Thyroid gland (tissue), 4 donors: ENCODE measurements at regions not wholly inside any gene's neighbourhood (a gene's known extent, or its start where the extent isn't known, plus 50 kb on each side); places are given as distances from the start of the nearest gene placed in this dataset.

Source experiments
- DNase-seq, 2 donors: peaks; one replicate each; pipeline ENCODE4 v3.0.0-alpha.2; 2019
- H3K27ac ChIP-seq, 3 donors: fragments of 200-600 bp; sonication (generic); 1 replicate in 2 of 3; 2 replicates in 1 of 3; pipeline ENCODE4 v1.5.1; 2016 to 2019; ENCODE audit warnings: mild to moderate bottlenecking in 1 of 3, moderate library complexity in 1 of 3
- H3K27me3 ChIP-seq: fragments of 200-600 bp; sonication (generic); one replicate; pipeline ENCODE4 v1.5.1; 2019
- H3K36me3 ChIP-seq, 2 donors: fragments of 200-600 bp; sonication (generic); one replicate each; pipeline ENCODE4 v1.5.1; 2016 to 2019
- H3K4me1 ChIP-seq, 2 donors: fragments of 200-600 bp; sonication (generic); one replicate each; pipeline ENCODE4 v1.5.1; 2017 to 2019
- H3K4me3 ChIP-seq, 3 donors: fragments of 200-600 bp; sonication (generic); replicated peaks in 1 of 3; 1 replicate in 2 of 3; 2 replicates in 1 of 3; pipeline ENCODE4 v1.5.1; 2016; ENCODE audit warnings: mild to moderate bottlenecking in 1 of 3
- H3K9me3 ChIP-seq: fragments of 200-600 bp; sonication (generic); one replicate; pipeline ENCODE4 v1.5.1; 2017
- POLR2A ChIP-seq, 2 donors: fragments of 450-650 bp; IDR thresholded peaks; one replicate each; pipeline ENCODE4 v1.6.1; 2017; ENCODE audit warnings: antibody characterized with exemption in 2 of 2, mild to moderate bottlenecking in 2 of 2, moderate library complexity in 1 of 2
- WGBS, 2 donors: methylation state at CpG; one replicate each; pipeline ENCODE4 v1.1.5; 2017; 5-methylcytosine and 5-hydroxymethylcytosine counted together
- intact Hi-C: fragments of 100-400 bp; cut with DNase I; formaldehyde crosslinking; loops from one replicate; pipeline ENCODE4 v1.15.1; 2023
- TF ChIP-seq, protein P1 (sequence below), 6 experiments: fragments of 200-600 bp in 3 of 6; fragments of 450-650 bp in 3 of 6; sonication (generic) in 3 of 6; IDR thresholded peaks; one replicate each; pipeline ENCODE4 v1.5.1; 2016 to 2019; ENCODE audit warnings: antibody characterized with exemption in 6 of 6, mild to moderate bottlenecking in 2 of 6, inconsistent platforms in 1 of 6, moderate library complexity in 1 of 6

DNA sequence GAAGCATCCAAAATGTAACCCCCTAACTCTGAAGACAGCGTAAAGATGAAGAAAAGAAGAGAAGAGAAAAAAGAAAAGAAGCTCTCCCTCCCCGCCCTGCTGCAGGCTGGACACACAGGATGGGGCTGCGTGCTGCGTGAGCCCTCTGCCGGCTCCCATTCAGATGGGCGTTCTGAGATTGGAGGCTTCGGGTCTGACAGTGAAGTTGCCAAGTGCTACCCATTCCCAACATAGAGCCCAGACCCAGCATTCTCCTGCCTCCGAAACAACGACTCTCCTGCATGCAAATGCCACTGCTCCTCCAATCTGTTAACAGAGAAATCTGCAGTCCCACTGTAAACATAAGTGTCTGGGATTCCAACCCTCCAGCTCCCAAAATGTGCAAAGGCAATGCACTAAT is 234.9 kb downstream of the BCL11A start:
- no peak overlapping the region for H3K27ac ChIP-seq
- H3K36me3 ChIP-seq = no peaks in the 10 kb centered on the region
- no peak for TF ChIP-seq POLR2A (IDR thresholded peaks at IDR 0.05)
- TF ChIP-seq, protein P1, sequence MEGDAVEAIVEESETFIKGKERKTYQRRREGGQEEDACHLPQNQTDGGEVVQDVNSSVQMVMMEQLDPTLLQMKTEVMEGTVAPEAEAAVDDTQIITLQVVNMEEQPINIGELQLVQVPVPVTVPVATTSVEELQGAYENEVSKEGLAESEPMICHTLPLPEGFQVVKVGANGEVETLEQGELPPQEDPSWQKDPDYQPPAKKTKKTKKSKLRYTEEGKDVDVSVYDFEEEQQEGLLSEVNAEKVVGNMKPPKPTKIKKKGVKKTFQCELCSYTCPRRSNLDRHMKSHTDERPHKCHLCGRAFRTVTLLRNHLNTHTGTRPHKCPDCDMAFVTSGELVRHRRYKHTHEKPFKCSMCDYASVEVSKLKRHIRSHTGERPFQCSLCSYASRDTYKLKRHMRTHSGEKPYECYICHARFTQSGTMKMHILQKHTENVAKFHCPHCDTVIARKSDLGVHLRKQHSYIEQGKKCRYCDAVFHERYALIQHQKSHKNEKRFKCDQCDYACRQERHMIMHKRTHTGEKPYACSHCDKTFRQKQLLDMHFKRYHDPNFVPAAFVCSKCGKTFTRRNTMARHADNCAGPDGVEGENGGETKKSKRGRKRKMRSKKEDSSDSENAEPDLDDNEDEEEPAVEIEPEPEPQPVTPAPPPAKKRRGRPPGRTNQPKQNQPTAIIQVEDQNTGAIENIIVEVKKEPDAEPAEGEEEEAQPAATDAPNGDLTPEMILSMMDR (IDR thresholded peaks at IDR 0.05) = no peak
- DNase-seq = no peak
- no peaks in the 10 kb centered on the region for H3K4me1 ChIP-seq
- intact Hi-C loops = no loop called here
- WGBS, 2 donors = 35 to 47% methylated on average over 9 of the region's 9 CpGs
- H3K9me3 ChIP-seq = no peaks in the 10 kb centered on the region
- no peaks in the 10 kb centered on the region for H3K27me3 ChIP-seq
- no peak overlapping the region for H3K4me3 ChIP-seq

DNA sequence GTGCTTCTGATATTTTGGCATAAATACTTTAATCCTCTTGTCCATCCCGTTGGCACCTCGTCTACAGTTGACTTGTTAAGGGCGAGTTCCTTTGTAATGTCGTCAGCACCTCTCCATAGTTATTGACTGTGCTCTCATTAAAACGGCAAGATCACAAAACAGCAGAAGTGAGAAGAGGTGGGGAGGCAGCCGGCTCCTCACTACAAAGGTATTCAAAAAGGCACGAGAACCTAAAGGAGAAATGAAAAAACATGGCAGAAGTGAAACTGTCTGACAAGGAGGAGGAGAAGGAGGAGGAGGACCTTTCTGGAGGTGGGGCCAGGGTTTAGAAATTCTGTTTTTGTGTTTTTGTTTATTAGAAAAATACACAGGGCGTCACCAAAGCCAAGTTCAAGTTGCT is 235.6 kb downstream of the BCL11A start:
- intact Hi-C loops = no loop called here
- Histone ChIP-seq H3K4me1 (no peaks in the 10 kb centered on the region), H3K4me3 (no peak overlapping the region), H3K27ac (no peak overlapping the region), H3K27me3 (no peaks in the 10 kb centered on the region), H3K36me3 (no peaks in the 10 kb centered on the region), H3K9me3 (no peaks in the 10 kb centered on the region)
- DNase-seq = no peak
- TF ChIP-seq, protein P1 (IDR thresholded peaks at IDR 0.05) = no peak
- no peak for TF ChIP-seq POLR2A (IDR thresholded peaks at IDR 0.05)
- WGBS, 2 donors = 43 to 52% methylated on average over 8 of the region's 8 CpGs

DNA sequence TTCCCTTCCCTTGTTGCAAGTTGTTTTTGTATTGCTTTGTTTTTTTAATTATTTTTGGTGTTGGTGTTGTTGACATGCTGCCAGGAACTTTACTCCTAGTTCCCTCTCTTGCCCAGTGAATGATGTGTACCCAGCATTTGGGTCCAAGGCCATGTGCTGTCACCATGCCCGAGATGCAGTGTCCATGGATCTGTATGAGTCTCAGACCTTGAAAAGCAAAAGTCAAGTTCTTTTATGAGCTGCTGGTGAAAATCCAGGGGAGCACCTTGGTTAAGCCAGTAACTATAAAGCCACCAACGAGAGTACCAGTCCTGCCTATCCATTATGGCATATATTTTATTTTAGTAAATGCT is 236.4 kb downstream of the BCL11A start:
- no peak overlapping the region for H3K27ac ChIP-seq
- H3K9me3 ChIP-seq = no peaks in the 10 kb centered on the region
- no peak overlapping the region for H3K4me3 ChIP-seq
- H3K36me3 ChIP-seq = no peaks in the 10 kb centered on the region
- intact Hi-C loops = no loop called here
- no peaks in the 10 kb centered on the region for H3K27me3 ChIP-seq
- TF ChIP-seq, protein P1 (IDR thresholded peaks at IDR 0.05) = no peak
- no peak for TF ChIP-seq POLR2A (IDR thresholded peaks at IDR 0.05)
- no peak for DNase-seq
- no peaks in the 10 kb centered on the region for H3K4me1 ChIP-seq
- 84 to 91% methylated on average over 2 of the region's 2 CpGs for WGBS, 2 donors

DNA sequence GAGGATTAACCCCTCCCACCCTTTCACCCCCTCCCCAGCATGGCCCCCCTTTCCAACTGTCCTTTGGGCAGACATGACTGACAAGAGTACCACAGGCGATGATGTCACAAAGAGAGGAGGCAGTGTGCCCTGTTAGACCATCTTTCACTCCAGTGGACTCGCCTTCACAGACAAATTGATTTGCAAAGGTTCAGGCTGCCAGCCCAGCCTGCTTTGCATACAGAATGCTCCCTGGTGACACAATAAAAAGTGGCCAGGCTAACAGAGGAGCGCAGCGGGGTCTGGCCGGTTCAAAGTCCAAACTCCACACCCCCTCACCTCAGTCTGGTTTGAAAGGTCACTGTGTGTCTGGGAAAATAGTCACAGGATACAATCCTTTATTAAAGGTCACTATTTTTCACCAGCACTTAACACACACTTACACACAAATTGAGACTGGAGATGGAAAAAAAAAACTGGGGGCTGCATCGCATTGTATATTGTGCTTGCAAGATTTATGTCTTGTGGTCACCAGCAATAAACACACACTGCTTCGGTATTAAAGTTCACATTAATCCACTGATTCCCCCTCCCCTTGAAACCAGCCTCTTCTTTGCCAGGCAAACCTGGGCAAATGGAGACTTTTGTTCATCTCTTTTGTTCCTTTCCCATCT is 236.9 kb downstream of the BCL11A start:
- intact Hi-C loops = no loop called here

DNA sequence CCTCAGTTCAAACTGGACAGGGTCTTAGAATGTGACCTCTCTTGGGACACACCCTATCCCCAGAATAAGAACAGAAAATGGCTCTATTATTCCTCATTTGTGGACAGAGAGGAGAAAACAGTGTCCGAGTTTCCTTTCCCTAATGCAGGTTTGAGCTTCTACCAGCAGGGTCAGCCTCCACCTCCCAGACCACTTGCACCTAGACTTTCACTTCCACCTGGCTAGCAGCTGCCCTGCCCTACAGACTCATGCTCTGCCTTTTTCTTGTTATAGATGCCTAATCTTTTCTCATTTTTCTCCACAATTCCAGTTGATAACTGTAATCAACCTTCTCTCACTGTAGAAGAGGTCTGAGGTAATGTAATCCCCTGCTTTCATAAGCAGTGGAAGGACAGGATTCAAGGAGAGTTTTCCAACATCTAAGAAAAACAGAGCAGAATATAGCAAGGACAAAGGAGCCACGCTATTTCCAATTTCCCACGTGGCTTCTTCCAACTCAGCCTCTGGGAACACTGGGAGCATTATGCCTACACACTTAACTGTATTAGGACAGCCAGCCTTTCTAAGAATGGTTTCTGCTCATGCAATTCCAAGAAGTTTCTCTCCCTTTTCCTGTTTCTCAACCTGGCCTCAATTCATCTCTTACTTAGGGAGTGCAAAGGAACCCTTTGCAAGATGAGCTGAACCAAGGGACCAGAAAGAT is 239.8 kb downstream of the BCL11A start:
- no peaks in the 10 kb centered on the region for H3K36me3 ChIP-seq
- TF ChIP-seq, protein P1 (IDR thresholded peaks at IDR 0.05) = no peak
- no peak for TF ChIP-seq POLR2A (IDR thresholded peaks at IDR 0.05)
- no peaks in the 10 kb centered on the region for H3K4me1 ChIP-seq
- no peaks in the 10 kb centered on the region for H3K9me3 ChIP-seq
- H3K27me3 ChIP-seq = no peaks in the 10 kb centered on the region
- no peak for DNase-seq
- 79 to 89% methylated on average over 3 of the region's 3 CpGs for WGBS, 2 donors
- H3K4me3 ChIP-seq = no peak overlapping the region
- intact Hi-C loops = no loop called here
- no peak overlapping the region for H3K27ac ChIP-seq

More for the DNA sequence above, 236.9 kb downstream of the BCL11A start:
- no peaks in the 10 kb centered on the region for H3K9me3 ChIP-seq
- no peaks in the 10 kb centered on the region for H3K27me3 ChIP-seq
- TF ChIP-seq, protein P1 (IDR thresholded peaks at IDR 0.05) = no peak
- no peak for TF ChIP-seq POLR2A (IDR thresholded peaks at IDR 0.05)
- H3K4me3 ChIP-seq = no peak overlapping the region
- WGBS, 2 donors = 74 to 82% methylated on average over 7 of the region's 7 CpGs
- no peaks in the 10 kb centered on the region for H3K36me3 ChIP-seq
- H3K4me1 ChIP-seq = no peaks in the 10 kb centered on the region
- H3K27ac ChIP-seq = no peak overlapping the region
- no peak for DNase-seq
